K562 (cell line): ENCODE measurements at regions not wholly inside any gene's neighbourhood (a gene's known extent, or its start where the extent isn't known, plus 50 kb on each side); places are given as distances from the start of the nearest gene placed in this dataset.

Experiments used
- ATAC-seq: fragments of 200-7000 bp; cut with Tn5 transposase; 3 replicates; pipeline ENCODE4 v1.9.1; 2020; ENCODE audit warnings: moderate library complexity
- BruUV-seq: library from RNA; stranded (reverse); fragments of 400-500 nt; replicated peaks from 2 replicates; lab custom pipeline; 2021; lab: Mats Ljungman, UMichigan
- CTCF ChIA-PET: fragments of 300-600 bp; formaldehyde crosslinking; extraction: SDS; loops from one replicate; lab custom pipeline; 2021; ENCODE audit warnings: low intra/inter-chr PET ratio; lab: Yijun Ruan, JAX
- POLR2A ChIA-PET: fragments of 300-600, 350-650 bp; sonication (Branson Sonifier 250); formaldehyde crosslinking; extraction: SDS; loops from one replicate; lab custom pipeline; 2021; ENCODE audit warnings: antibody characterized with exemption, inconsistent platforms; lab: Yijun Ruan, JAX
- DNase-seq, 4 experiments: peaks; one replicate each; pipeline versions ENCODE4 v3.0.0 to v3.0.0-alpha.2; 2011 to 2018; ENCODE audit warnings: low spot score in 3 of 4, mixed read lengths in 3 of 4; ENCODE audit errors: extremely low read depth in 1 of 4
- FAIRE-seq: peaks from 2 replicates; lab custom pipeline; 2011; peaks lifted over from hg19 to GRCh38; lab: Jason Lieb, UNC
- H2AFZ ChIP-seq: 2 replicates; pipeline ENCODE4 v1.6.0; 2011; ENCODE audit warnings: low read depth, low read length, control low read depth, inconsistent platforms
- H3K27ac ChIP-seq: fragments of 200-600 bp; 3 replicates; pipeline ENCODE4 v1.8.0; 2011; ENCODE audit warnings: low read depth, mild to moderate bottlenecking, control low read depth, inconsistent platforms, low read length, moderate library complexity, mixed read lengths; ENCODE audit errors: extremely low read depth
- H3K27me3 ChIP-seq, 2 experiments: fragments of 300-600 bp in 1 of 2; 2 replicates in 1 of 2; 3 replicates in 1 of 2; pipeline versions ENCODE4 v1.6.0 to v1.8.0; 2011; ENCODE audit warnings: inconsistent platforms in 2 of 2, low read length in 2 of 2, mild to moderate bottlenecking in 1 of 2, mixed read lengths in 1 of 2, moderate library complexity in 1 of 2; ENCODE audit not compliant: control insufficient read depth in 2 of 2, insufficient read depth in 2 of 2
- H3K36me3 ChIP-seq: fragments of 300-600 bp; 3 replicates; pipeline ENCODE4 v1.8.0; 2011; ENCODE audit warnings: mild to moderate bottlenecking, low read length, inconsistent platforms; ENCODE audit not compliant: control insufficient read depth, insufficient read depth
- H3K4me1 ChIP-seq, 2 experiments: fragments of 200-600 bp in 1 of 2; replicated peaks in 1 of 2; 2 replicates in 1 of 2; 3 replicates in 1 of 2; pipeline versions ENCODE4 v1.5.1 to v1.8.0; 2011; ENCODE audit warnings: inconsistent platforms in 2 of 2, low read length in 2 of 2, mild to moderate bottlenecking in 1 of 2, mixed read lengths in 1 of 2, moderate library complexity in 1 of 2; ENCODE audit not compliant: control insufficient read depth in 2 of 2, insufficient read depth in 2 of 2
- H3K4me2 ChIP-seq: 2 replicates; pipeline ENCODE4 v1.6.1; 2011; ENCODE audit warnings: low read length, control low read depth, inconsistent platforms, mixed read lengths; ENCODE audit not compliant: insufficient read depth
- H3K4me3 ChIP-seq: fragments of 200-600 bp; sonication (generic), shearing (Covaris generic); 2 replicates; pipeline ENCODE4 v1.5.1; 2016; ENCODE audit warnings: control low read depth, inconsistent platforms
- H3K79me2 ChIP-seq: fragments of 200-600 bp; 3 replicates; pipeline ENCODE4 v1.8.0; 2011; ENCODE audit warnings: low read length, inconsistent platforms; ENCODE audit not compliant: control insufficient read depth, insufficient read depth
- H3K9ac ChIP-seq, 2 experiments: 2 replicates each; pipeline versions ENCODE4 v1.6.0 to v1.6.1; 2011; ENCODE audit warnings: low read depth in 2 of 2, low read length in 2 of 2, control low read depth in 1 of 2, inconsistent platforms in 1 of 2, mild to moderate bottlenecking in 1 of 2, mixed read lengths in 1 of 2; ENCODE audit not compliant: insufficient read depth in 1 of 2
- H3K9me1 ChIP-seq: one replicate; pipeline ENCODE4 v1.6.0; 2011; ENCODE audit warnings: inconsistent platforms, mild to moderate bottlenecking, low read length, moderate library complexity; ENCODE audit not compliant: control insufficient read depth, insufficient read depth
- H3K9me3 ChIP-seq: replicated peaks from 2 replicates; pipeline ENCODE4 v1.5.1; 2011; ENCODE audit warnings: low read depth, low read length, inconsistent platforms; ENCODE audit not compliant: control insufficient read depth, insufficient read depth
- H4K20me1 ChIP-seq: replicated peaks from 2 replicates; pipeline ENCODE4 v1.6.1; 2011; ENCODE audit warnings: low read length, inconsistent platforms, mixed read lengths; ENCODE audit not compliant: control insufficient read depth, insufficient read depth
- BMI1 ChIP-seq: fragments of 150-350 bp; IDR thresholded peaks from 2 replicates; pipeline ENCODE4 v1.6.1; 2014; ENCODE audit warnings: low read length
- CHCHD3 ChIP-seq: fragments of 250-450 bp; sonication (Bioruptor Pico); IDR thresholded peaks from 2 replicates; pipeline ENCODE4 v2.1.2; 2022; ENCODE audit warnings: mild to moderate bottlenecking
- CXXC5 ChIP-seq: fragments of 250-450 bp; sonication (Bioruptor Pico); IDR thresholded peaks from 2 replicates; pipeline ENCODE4 v1.8.0; 2022; ENCODE audit warnings: inconsistent platforms, mild to moderate bottlenecking, moderate library complexity
- ELK3 ChIP-seq: fragments of 450-650 bp; formaldehyde crosslinking; IDR thresholded peaks from 2 replicates; pipeline ENCODE4 v1.4.0; 2020; ENCODE audit warnings: mild to moderate bottlenecking
- GATAD2A ChIP-seq: fragments of 450-650 bp; IDR thresholded peaks from 2 replicates; pipeline ENCODE4 v1.6.1; 2017
- HSF4 ChIP-seq: fragments of 250-450 bp; sonication (Bioruptor Pico); IDR thresholded peaks from 2 replicates; pipeline ENCODE4 v2.1.2; 2022; ENCODE audit warnings: mild to moderate bottlenecking, moderate library complexity, borderline replicate concordance
- LARP7 ChIP-seq: fragments of 450-650 bp; IDR thresholded peaks from 2 replicates; pipeline ENCODE4 v1.6.1; 2016
- MCM7 ChIP-seq, 2 experiments: fragments of 450-650 bp; IDR thresholded peaks; 2 replicates each; pipeline ENCODE4 v1.6.1; 2016 to 2018
- SMAD1 ChIP-seq: fragments of 150-350 bp; IDR thresholded peaks from 2 replicates; pipeline ENCODE4 v1.6.1; 2014; ENCODE audit warnings: low read length, low read depth; ENCODE audit not compliant: partially characterized antibody
- TAF9B ChIP-seq: fragments of 450-650 bp; IDR thresholded peaks from 2 replicates; pipeline ENCODE4 v1.6.1; 2018; ENCODE audit warnings: mild to moderate bottlenecking; ENCODE audit not compliant: partially characterized antibody
- TEAD1 ChIP-seq, 2 experiments: fragments of 450-650 bp in 1 of 2; sonication (generic) in 1 of 2; formaldehyde crosslinking; IDR thresholded peaks; 2 replicates each; pipeline versions ENCODE4 v1.4.0 to v1.8.0; 2020 to 2022; ENCODE audit warnings: mild to moderate bottlenecking in 2 of 2, missing genetic modification reagents in 1 of 2
- U2AF1 ChIP-seq: fragments of 200-400 bp; formaldehyde crosslinking; optimal IDR thresholded peaks from 2 replicates; pipeline ENCODE3; 2017; ENCODE audit warnings: mild to moderate bottlenecking, low read depth, low read length, moderate library complexity
- ZNF121 ChIP-seq: sonication (generic); formaldehyde crosslinking; conservative IDR thresholded peaks from 2 replicates; pipeline ENCODE4 v1.8.0; 2022; ENCODE audit warnings: missing genetic modification reagents
- ZNF695 ChIP-seq: fragments of 450-650 bp; formaldehyde crosslinking; IDR thresholded peaks from 2 replicates; pipeline ENCODE4 v1.4.0; 2020; ENCODE audit warnings: mild to moderate bottlenecking, moderate library complexity
- ZSCAN29 ChIP-seq: fragments of 450-650 bp; IDR thresholded peaks from 2 replicates; pipeline ENCODE4 v1.6.1; 2017
- WGBS: fragments of 100-300 bp; shearing (Covaris generic); methylation state at CpG from one replicate; pipeline ENCODE4 v1.1.6; 2016; ENCODE audit warnings: low coverage, mixed read lengths; ENCODE audit not compliant: insufficient coverage; ENCODE audit errors: missing lambda C conversion rate; 5-methylcytosine and 5-hydroxymethylcytosine counted together
- in situ Hi-C: fragments of 300-500 bp; cut with MboI; formaldehyde crosslinking; loops from 4 replicates; pipeline ENCODE4 v1.15.0; 2018; ENCODE audit warnings: inconsistent platforms, mixed read lengths
- intact Hi-C: fragments of 100-400 bp; cut with micrococcal nuclease; formaldehyde crosslinking; loops from 2 replicates; pipeline ENCODE4 v1.14.2; 2022
- TF ChIP-seq, protein P1 (sequence below): fragments of 250-450 bp; sonication (Bioruptor Pico); IDR thresholded peaks from 2 replicates; pipeline ENCODE4 v1.8.0; 2022; ENCODE audit warnings: moderate library complexity, mild to moderate bottlenecking, inconsistent platforms

DNA sequence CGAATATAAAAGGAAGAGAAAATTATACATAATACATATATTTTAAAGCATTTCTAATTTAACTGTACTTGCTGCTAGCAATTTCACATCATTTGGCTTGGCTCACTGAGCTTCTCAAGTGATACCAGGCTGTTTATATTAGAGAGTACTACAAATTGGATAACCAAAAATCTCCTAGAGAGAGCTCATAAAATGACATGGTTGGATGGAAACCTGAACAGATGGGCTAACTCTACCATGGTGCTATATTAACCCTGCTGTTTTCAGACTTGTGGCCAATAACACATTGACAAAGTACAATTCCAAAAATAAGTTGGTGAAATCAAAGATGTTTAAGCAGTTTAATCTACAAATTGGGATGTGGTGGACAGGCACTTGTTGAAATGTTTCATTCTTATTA, 364.4 kb upstream of the GCFC2 start:
- 41% methylated on average over 1 of the region's 1 CpG for WGBS
- ChIA-PET CTCF (no interaction called here), POLR2A (no interaction called here)
- Histone ChIP-seq H3K4me2 (no peak overlapping the region), H3K36me3 (no peaks in the 10 kb centered on the region), H3K4me1 (no peaks in the 10 kb centered on the region), H3K79me2 (no peaks in the 10 kb centered on the region), H4K20me1 (no peaks in the 10 kb centered on the region), H3K4me3 (no peak overlapping the region), H2AFZ (no peak overlapping the region), H3K9ac (no peak overlapping the region), H3K9me3 (no peaks in the 10 kb centered on the region), H3K27me3 (no peaks in the 10 kb centered on the region; a peak in 1 of 5 replicates), H3K27ac (no peak overlapping the region), H3K9me1 (no peaks in the 10 kb centered on the region)
- intact Hi-C loops (no loop called here), in situ Hi-C loops (no loop called here)
- ATAC-seq, result no peak
- FAIRE-seq, result no peak
- DNase-seq, result no peak
- TF ChIP-seq TAF9B, result no peak
- TF ChIP-seq CHCHD3 (CRISPR knock-in tag), result no peak
- no peak for TF ChIP-seq CXXC5 (CRISPR knock-in tag)
- no peak for TF ChIP-seq TEAD1 (CRISPR knock-in tag; IDR thresholded peaks at IDR 0.05)
- no peak for TF ChIP-seq ZNF695 (CRISPR knock-in tag)
- TF ChIP-seq U2AF1, result no peak
- TF ChIP-seq ELK3 (CRISPR knock-in tag), result no peak
- TF ChIP-seq SMAD1, result no peak
- TF ChIP-seq BMI1, result no peak
- TF ChIP-seq MCM7 (IDR thresholded peaks at IDR 0.05), result no peak
- TF ChIP-seq LARP7, result no peak
- no peak for TF ChIP-seq ZNF121
- TF ChIP-seq, protein P1, sequence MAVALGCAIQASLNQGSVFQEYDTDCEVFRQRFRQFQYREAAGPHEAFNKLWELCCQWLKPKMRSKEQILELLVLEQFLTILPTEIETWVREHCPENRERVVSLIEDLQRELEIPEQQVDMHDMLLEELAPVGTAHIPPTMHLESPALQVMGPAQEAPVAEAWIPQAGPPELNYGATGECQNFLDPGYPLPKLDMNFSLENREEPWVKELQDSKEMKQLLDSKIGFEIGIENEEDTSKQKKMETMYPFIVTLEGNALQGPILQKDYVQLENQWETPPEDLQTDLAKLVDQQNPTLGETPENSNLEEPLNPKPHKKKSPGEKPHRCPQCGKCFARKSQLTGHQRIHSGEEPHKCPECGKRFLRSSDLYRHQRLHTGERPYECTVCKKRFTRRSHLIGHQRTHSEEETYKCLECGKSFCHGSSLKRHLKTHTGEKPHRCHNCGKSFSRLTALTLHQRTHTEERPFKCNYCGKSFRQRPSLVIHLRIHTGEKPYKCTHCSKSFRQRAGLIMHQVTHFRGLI (CRISPR knock-in tag), result no peak
- no peak for TF ChIP-seq HSF4 (CRISPR knock-in tag)
- no peak for TF ChIP-seq GATAD2A
- no peak for TF ChIP-seq ZSCAN29
- no TSS peak for BruUV-seq
